ENCODE measurements at regions not wholly inside any gene's neighbourhood (a gene's known extent, or its start where the extent isn't known, plus 50 kb on each side); places are given as distances from the start of the nearest gene placed in this dataset.

GRCh38 chr18:8458546-8459215, 150.6 kb upstream of the RAB12 start:
- no peak for DNase-seq

GRCh38 chr18:8460748-8461147, 148.5 kb upstream of the RAB12 start:
- no peak for DNase-seq

GRCh38 chr18:8461544-8461943, 147.7 kb upstream of the RAB12 start:
- no peak for DNase-seq

- no peak for DNase-seq
Measured at GRCh38 chr18:8462651-8463185, 146.5 kb upstream of the RAB12 start.

GRCh38 chr18:8463791-8464190, 145.4 kb upstream of the RAB12 start:
- DNase-seq = no peak

GRCh38 chr18:8468191-8468590, 141.0 kb upstream of the RAB12 start:
- DNase-seq = no peak

GRCh38 chr18:8468921-8469335, 140.3 kb upstream of the RAB12 start:
- no peak for DNase-seq

- peak in 1 of 2 donors; percentile 8 for DNase-seq
Measured at GRCh38 chr18:8469544-8470130, 139.6 kb upstream of the RAB12 start.

- no peak for DNase-seq
Measured at GRCh38 chr18:8471372-8471771, 137.9 kb upstream of the RAB12 start.

- no peak for DNase-seq
Measured at GRCh38 chr18:8474661-8475060, 134.6 kb upstream of the RAB12 start.

- DNase-seq = no peak
Measured at GRCh38 chr18:8477615-8478014, 131.6 kb upstream of the RAB12 start.

- peak; percentile 29 to 80 for DNase-seq
Measured at GRCh38 chr18:8478166-8478967, 130.9 kb upstream of the RAB12 start.

GRCh38 chr18:8478968-8479370, 130.3 kb upstream of the RAB12 start:
- DNase-seq = no peak

- no peak for DNase-seq
Measured at GRCh38 chr18:8479789-8480188, 129.4 kb upstream of the RAB12 start.

GRCh38 chr18:8480506-8481328, 128.5 kb upstream of the RAB12 start:
- DNase-seq = peak in 1 of 2 donors; percentile 2

- DNase-seq = no peak
Measured at GRCh38 chr18:8484951-8485350, 124.3 kb upstream of the RAB12 start.

GRCh38 chr18:8489761-8490160, 119.5 kb upstream of the RAB12 start:
- no peak for DNase-seq

GRCh38 chr18:8491516-8491915, 117.7 kb upstream of the RAB12 start:
- no peak for DNase-seq

GRCh38 chr18:8493141-8493540, 116.1 kb upstream of the RAB12 start:
- no peak for DNase-seq

- no peak for DNase-seq
Measured at GRCh38 chr18:8496186-8496585, 113.1 kb upstream of the RAB12 start.

- no peak for DNase-seq
Measured at GRCh38 chr18:8498905-8499304, 110.3 kb upstream of the RAB12 start.

- no peak for DNase-seq
Measured at GRCh38 chr18:8499810-8500675, 109.2 kb upstream of the RAB12 start.

Measured in inflammatory macrophage treated with lipopolysaccharide for 1 hour (primary cell).